GM23338 (cell line): ENCODE measurements at regions not wholly inside any gene's neighbourhood (a gene's known extent, or its start where the extent isn't known, plus 50 kb on each side); places are given as distances from the start of the nearest gene placed in this dataset.
A peak's percentile ranks its signal among the peaks of the same experiment; 100 is the strongest.

ENCODE experiments used
- ATAC-seq: fragments of 200-7000 bp; cut with Tn5 transposase; 3 replicates; pipeline ENCODE4 v1.9.1; 2020
- DNase-seq: peaks from one replicate; pipeline ENCODE4 v3.0.0-alpha.2; 2015; ENCODE audit warnings: low spot score
- H2AFZ ChIP-seq: fragments of 200-600 bp; sonication (generic); 2 replicates; pipeline ENCODE4 v1.8.0; 2016; ENCODE audit warnings: antibody characterized with exemption, mild to moderate bottlenecking, moderate library complexity
- H3F3A ChIP-seq: fragments of 200-600 bp; sonication (generic); replicated peaks from 2 replicates; pipeline ENCODE4 v1.8.0; 2017; ENCODE audit warnings: antibody characterized with exemption, mixed run types, low read depth
- H3K27ac ChIP-seq: fragments of 200-600 bp; sonication (generic); 2 replicates; pipeline ENCODE4 v1.6.1; 2016; ENCODE audit warnings: low read depth
- H3K27me3 ChIP-seq: fragments of 200-600 bp; sonication (generic); 2 replicates; pipeline ENCODE4 v1.8.0; 2016; ENCODE audit warnings: mild to moderate bottlenecking, mixed run types, moderate library complexity; ENCODE audit not compliant: insufficient read depth
- H3K36me3 ChIP-seq: fragments of 200-600 bp; sonication (generic); 2 replicates; pipeline ENCODE4 v1.8.0; 2016; ENCODE audit warnings: mild to moderate bottlenecking; ENCODE audit not compliant: insufficient read depth
- H3K4me1 ChIP-seq: fragments of 200-600 bp; sonication (generic); 2 replicates; pipeline ENCODE4 v1.8.0; 2016; ENCODE audit warnings: mild to moderate bottlenecking, moderate library complexity; ENCODE audit not compliant: insufficient read depth
- H3K4me2 ChIP-seq: fragments of 200-600 bp; sonication (generic); 2 replicates; pipeline ENCODE4 v1.7.1; 2017; ENCODE audit warnings: mixed run types
- H3K4me3 ChIP-seq: fragments of 200-600 bp; sonication (generic); 2 replicates; pipeline ENCODE4 v1.6.1; 2016; ENCODE audit warnings: mixed run types
- H3K79me2 ChIP-seq: fragments of 200-600 bp; sonication (generic); replicated peaks from 2 replicates; pipeline ENCODE4 v1.8.0; 2017; ENCODE audit warnings: mild to moderate bottlenecking; ENCODE audit not compliant: insufficient read depth
- H3K9me2 ChIP-seq: fragments of 200-600 bp; sonication (generic); 2 replicates; pipeline ENCODE4 v1.8.0; 2017; ENCODE audit not compliant: insufficient read depth
- H4K20me1 ChIP-seq: fragments of 200-600 bp; sonication (generic); replicated peaks from 2 replicates; pipeline ENCODE4 v1.8.0; 2017; ENCODE audit warnings: mild to moderate bottlenecking; ENCODE audit not compliant: insufficient read depth
- H3K27ac Mint-ChIP-seq: 2 replicates; pipeline ENCODE4 v1.8.0; 2020; ENCODE audit warnings: inconsistent platforms, mild to moderate bottlenecking, moderate library complexity, mixed read lengths
- H3K27me3 Mint-ChIP-seq: 3 replicates; pipeline ENCODE4 v1.8.0; 2022; ENCODE audit warnings: low read depth, mild to moderate bottlenecking, moderate library complexity, mixed read lengths, inconsistent platforms; ENCODE audit not compliant: insufficient read depth, poor library complexity
- H3K36me3 Mint-ChIP-seq: 3 replicates; pipeline ENCODE4 v1.8.0; 2021; ENCODE audit warnings: low read depth, mild to moderate bottlenecking, inconsistent platforms, moderate library complexity, mixed read lengths
- H3K4me1 Mint-ChIP-seq: 3 replicates; pipeline ENCODE4 v1.8.0; 2020; ENCODE audit warnings: mild to moderate bottlenecking, inconsistent platforms, mixed read lengths
- H3K4me3 Mint-ChIP-seq: 3 replicates; pipeline ENCODE4 v1.8.0; 2021; ENCODE audit warnings: moderate library complexity, mild to moderate bottlenecking, inconsistent platforms, mixed read lengths
- H3K9me3 Mint-ChIP-seq: 3 replicates; pipeline ENCODE4 v1.8.0; 2020; ENCODE audit warnings: moderate library complexity, mild to moderate bottlenecking, inconsistent platforms, mixed read lengths
- EZH2 ChIP-seq: fragments of 200-600 bp; sonication (generic); IDR thresholded peaks from one replicate; pipeline ENCODE4 v1.8.0; 2017; ENCODE audit warnings: antibody characterized with exemption, mild to moderate bottlenecking, low read depth; ENCODE audit not compliant: unreplicated experiment
- ZNF114 ChIP-seq: fragments of 250-450 bp; sonication (Bioruptor Pico); IDR thresholded peaks from 2 replicates; pipeline ENCODE4 v1.5.0; 2020; ENCODE audit warnings: mild to moderate bottlenecking, moderate library complexity
- TF ChIP-seq, protein P1 (sequence below): fragments of 250-450 bp; sonication (Bioruptor Pico); IDR thresholded peaks from 2 replicates; pipeline ENCODE4 v1.5.0; 2020; ENCODE audit warnings: mild to moderate bottlenecking, moderate library complexity
- TF ChIP-seq, protein P2 (sequence below): IDR thresholded peaks from 2 replicates; pipeline ENCODE4 v1.6.1; 2016; ENCODE audit warnings: antibody characterized with exemption

DNA sequence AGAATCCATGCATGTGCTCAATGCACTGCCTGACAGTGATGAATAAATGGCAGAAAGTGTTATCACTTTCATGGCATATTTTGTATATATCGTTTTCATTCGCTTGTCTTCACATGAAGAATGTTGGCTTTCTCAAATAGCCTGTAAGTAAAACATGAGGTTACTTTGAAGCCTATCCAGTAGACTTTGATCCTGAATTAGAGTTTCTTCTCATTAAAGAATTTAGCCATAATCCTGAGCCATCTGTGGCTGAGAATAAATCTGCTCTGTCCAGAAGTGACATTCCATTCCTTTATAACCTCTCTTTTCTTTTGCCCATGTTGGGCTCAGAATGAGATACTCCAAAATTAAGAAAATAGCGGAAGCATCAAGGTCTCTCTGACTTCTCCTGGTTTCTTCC lies 1071.7 kb upstream of the TENM4 start (continued):
- TF ChIP-seq, protein P1, sequence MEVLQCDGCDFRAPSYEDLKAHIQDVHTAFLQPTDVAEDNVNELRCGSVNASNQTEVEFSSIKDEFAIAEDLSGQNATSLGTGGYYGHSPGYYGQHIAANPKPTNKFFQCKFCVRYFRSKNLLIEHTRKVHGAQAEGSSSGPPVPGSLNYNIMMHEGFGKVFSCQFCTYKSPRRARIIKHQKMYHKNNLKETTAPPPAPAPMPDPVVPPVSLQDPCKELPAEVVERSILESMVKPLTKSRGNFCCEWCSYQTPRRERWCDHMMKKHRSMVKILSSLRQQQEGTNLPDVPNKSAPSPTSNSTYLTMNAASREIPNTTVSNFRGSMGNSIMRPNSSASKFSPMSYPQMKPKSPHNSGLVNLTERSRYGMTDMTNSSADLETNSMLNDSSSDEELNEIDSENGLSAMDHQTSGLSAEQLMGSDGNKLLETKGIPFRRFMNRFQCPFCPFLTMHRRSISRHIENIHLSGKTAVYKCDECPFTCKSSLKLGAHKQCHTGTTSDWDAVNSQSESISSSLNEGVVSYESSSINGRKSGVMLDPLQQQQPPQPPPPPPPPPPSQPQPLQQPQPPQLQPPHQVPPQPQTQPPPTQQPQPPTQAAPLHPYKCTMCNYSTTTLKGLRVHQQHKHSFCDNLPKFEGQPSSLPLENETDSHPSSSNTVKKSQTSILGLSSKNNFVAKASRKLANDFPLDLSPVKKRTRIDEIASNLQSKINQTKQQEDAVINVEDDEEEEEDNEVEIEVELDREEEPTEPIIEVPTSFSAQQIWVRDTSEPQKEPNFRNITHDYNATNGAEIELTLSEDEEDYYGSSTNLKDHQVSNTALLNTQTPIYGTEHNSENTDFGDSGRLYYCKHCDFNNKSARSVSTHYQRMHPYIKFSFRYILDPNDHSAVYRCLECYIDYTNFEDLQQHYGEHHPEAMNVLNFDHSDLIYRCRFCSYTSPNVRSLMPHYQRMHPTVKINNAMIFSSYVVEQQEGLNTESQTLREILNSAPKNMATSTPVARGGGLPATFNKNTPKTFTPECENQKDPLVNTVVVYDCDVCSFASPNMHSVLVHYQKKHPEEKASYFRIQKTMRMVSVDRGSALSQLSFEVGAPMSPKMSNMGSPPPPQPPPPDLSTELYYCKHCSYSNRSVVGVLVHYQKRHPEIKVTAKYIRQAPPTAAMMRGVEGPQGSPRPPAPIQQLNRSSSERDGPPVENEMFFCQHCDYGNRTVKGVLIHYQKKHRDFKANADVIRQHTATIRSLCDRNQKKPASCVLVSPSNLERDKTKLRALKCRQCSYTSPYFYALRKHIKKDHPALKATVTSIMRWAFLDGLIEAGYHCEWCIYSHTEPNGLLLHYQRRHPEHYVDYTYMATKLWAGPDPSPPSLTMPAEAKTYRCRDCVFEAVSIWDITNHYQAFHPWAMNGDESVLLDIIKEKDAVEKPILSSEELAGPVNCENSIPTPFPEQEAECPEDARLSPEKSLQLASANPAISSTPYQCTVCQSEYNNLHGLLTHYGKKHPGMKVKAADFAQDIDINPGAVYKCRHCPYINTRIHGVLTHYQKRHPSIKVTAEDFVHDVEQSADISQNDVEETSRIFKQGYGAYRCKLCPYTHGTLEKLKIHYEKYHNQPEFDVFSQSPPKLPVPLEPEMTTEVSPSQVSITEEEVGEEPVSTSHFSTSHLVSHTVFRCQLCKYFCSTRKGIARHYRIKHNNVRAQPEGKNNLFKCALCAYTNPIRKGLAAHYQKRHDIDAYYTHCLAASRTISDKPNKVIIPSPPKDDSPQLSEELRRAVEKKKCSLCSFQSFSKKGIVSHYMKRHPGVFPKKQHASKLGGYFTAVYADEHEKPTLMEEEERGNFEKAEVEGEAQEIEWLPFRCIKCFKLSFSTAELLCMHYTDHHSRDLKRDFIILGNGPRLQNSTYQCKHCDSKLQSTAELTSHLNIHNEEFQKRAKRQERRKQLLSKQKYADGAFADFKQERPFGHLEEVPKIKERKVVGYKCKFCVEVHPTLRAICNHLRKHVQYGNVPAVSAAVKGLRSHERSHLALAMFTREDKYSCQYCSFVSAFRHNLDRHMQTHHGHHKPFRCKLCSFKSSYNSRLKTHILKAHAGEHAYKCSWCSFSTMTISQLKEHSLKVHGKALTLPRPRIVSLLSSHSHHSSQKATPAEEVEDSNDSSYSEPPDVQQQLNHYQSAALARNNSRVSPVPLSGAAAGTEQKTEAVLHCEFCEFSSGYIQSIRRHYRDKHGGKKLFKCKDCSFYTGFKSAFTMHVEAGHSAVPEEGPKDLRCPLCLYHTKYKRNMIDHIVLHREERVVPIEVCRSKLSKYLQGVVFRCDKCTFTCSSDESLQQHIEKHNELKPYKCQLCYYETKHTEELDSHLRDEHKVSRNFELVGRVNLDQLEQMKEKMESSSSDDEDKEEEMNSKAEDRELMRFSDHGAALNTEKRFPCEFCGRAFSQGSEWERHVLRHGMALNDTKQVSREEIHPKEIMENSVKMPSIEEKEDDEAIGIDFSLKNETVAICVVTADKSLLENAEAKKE (CRISPR knock-in tag) = no peak
- no peak for TF ChIP-seq ZNF114

DNA sequence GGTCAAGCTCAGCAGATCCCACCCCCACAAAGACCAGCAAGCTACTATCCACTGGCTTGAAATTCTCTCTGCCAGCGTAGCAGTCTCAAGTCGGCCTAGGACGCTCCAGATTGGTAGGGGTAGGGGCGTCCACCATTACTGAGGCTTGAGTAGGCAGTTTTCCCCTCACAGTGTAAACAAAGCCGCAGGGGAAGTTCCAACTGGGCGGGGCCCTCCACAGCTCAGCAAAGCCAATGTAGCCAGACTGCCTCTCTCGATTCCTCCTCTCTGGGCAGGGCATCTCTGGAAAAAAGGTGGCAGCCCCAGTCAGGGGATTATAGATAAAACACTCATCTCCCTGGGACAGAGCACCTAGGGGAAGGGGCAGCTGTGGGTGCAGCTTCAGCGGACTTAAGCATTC lies 1064.9 kb upstream of the TENM4 start:
- no peak overlapping the region for H3K4me3 Mint-ChIP-seq
- no peak for TF ChIP-seq EZH2
- TF ChIP-seq, protein P2, sequence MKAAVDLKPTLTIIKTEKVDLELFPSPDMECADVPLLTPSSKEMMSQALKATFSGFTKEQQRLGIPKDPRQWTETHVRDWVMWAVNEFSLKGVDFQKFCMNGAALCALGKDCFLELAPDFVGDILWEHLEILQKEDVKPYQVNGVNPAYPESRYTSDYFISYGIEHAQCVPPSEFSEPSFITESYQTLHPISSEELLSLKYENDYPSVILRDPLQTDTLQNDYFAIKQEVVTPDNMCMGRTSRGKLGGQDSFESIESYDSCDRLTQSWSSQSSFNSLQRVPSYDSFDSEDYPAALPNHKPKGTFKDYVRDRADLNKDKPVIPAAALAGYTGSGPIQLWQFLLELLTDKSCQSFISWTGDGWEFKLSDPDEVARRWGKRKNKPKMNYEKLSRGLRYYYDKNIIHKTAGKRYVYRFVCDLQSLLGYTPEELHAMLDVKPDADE = no peak
- TF ChIP-seq, protein P1 (CRISPR knock-in tag) = no peak
- no peak overlapping the region for H3K27ac Mint-ChIP-seq
- DNase-seq = peak; percentile 11
- Histone ChIP-seq H3K9me2 (no peaks in the 10 kb centered on the region; the same call in 1 of the 2 replicates), H3K79me2 (no peaks in the 10 kb centered on the region), H3K4me3 (no peak overlapping the region), H4K20me1 (no peaks in the 10 kb centered on the region), H3K4me1 (no peaks in the 10 kb centered on the region), H3K27ac (no peak overlapping the region), H3K4me2 (no peak overlapping the region), H3K27me3 (no peaks in the 10 kb centered on the region), H2AFZ (peak overlapping the region; percentile 74; the same call in 1 of the 2 replicates), H3K36me3 (no peaks in the 10 kb centered on the region), H3F3A (no peaks in the 10 kb centered on the region)
- peak; percentile 34; the same call in 1 of the 3 replicates for ATAC-seq
- H3K36me3 Mint-ChIP-seq = peaks cover 6% of the 10 kb centered on the region
- H3K4me1 Mint-ChIP-seq = peaks cover 4% of the 10 kb centered on the region; the same call in 2 of the 3 replicates
- H3K9me3 Mint-ChIP-seq = peaks cover 22% of the 10 kb centered on the region
- no peaks in the 10 kb centered on the region for H3K27me3 Mint-ChIP-seq
